Thoracic aorta (tissue), 2 donors: ENCODE measurements at regions not wholly inside any gene's neighbourhood (a gene's known extent, or its start where the extent isn't known, plus 50 kb on each side); places are given as distances from the start of the nearest gene placed in this dataset.

Source experiments
- ATAC-seq: fragments of 150-250 bp; one replicate; pipeline ENCODE4 v1.8.0; 2017; ENCODE audit warnings: low read depth; ENCODE audit not compliant: insufficient number of reproducible peaks, low FRiP score
- DNase-seq: peaks from one replicate; pipeline ENCODE4 v3.0.0-alpha.2; 2020; ENCODE audit warnings: low spot score
- H3K27ac ChIP-seq, 2 donors: fragments of 200-600 bp; sonication (generic); 1 replicate in 1 of 2; 2 replicates in 1 of 2; pipeline ENCODE4 v1.5.1; 2016; ENCODE audit warnings: mild to moderate bottlenecking in 2 of 2, moderate library complexity in 2 of 2
- H3K27me3 ChIP-seq: fragments of 200-600 bp; sonication (generic); replicated peaks from 2 replicates; pipeline ENCODE4 v1.6.0; 2016; ENCODE audit warnings: mild to moderate bottlenecking; ENCODE audit not compliant: insufficient read depth
- H3K36me3 ChIP-seq: fragments of 200-600 bp; sonication (generic); one replicate; pipeline ENCODE4 v1.5.1; 2016
- H3K4me1 ChIP-seq, 2 donors: fragments of 200-600 bp; sonication (generic); 1 replicate in 1 of 2; 2 replicates in 1 of 2; pipeline versions ENCODE4 v1.5.1 to v1.6.0; 2016; ENCODE audit warnings: low read depth in 2 of 2, mild to moderate bottlenecking in 1 of 2; ENCODE audit not compliant: control insufficient read depth in 1 of 2
- H3K4me3 ChIP-seq: fragments of 200-600 bp; sonication (generic); 2 replicates; pipeline ENCODE4 v1.5.1; 2016; ENCODE audit warnings: mild to moderate bottlenecking
- H3K9me3 ChIP-seq: fragments of 200-600 bp; sonication (generic); 2 replicates; pipeline ENCODE4 v1.5.1; 2016
- CTCF ChIP-seq: fragments of 200-600 bp; sonication (generic); IDR thresholded peaks from one replicate; pipeline ENCODE4 v1.5.1; 2019; ENCODE audit warnings: antibody characterized with exemption

- Histone ChIP-seq H3K4me3 (no peak overlapping the region), H3K36me3 (no peaks in the 10 kb centered on the region), H3K9me3 (no peaks in the 10 kb centered on the region), H3K4me1 (no peaks in the 10 kb centered on the region), H3K27me3 (no peaks in the 10 kb centered on the region), H3K27ac (no peak overlapping the region)
- no peak for ATAC-seq
- TF ChIP-seq CTCF: no peak
- DNase-seq: no peak
Observed at GRCh38 chr1:69438056-69438795, 129.5 kb upstream of the LRRC7 start.

- no peak for DNase-seq
- Histone ChIP-seq H3K36me3 (no peaks in the 10 kb centered on the region), H3K27me3 (no peaks in the 10 kb centered on the region), H3K9me3 (no peaks in the 10 kb centered on the region), H3K27ac (no peak overlapping the region), H3K4me1 (no peaks in the 10 kb centered on the region), H3K4me3 (no peak overlapping the region)
- ATAC-seq: no peak
- TF ChIP-seq CTCF: no peak
Observed at GRCh38 chr1:69441496-69441895, 126.2 kb upstream of the LRRC7 start.

GRCh38 chr1:69451196-69451595 lies 116.5 kb upstream of the LRRC7 start:
- DNase-seq (no peak), ATAC-seq (no peak)
- no peak for TF ChIP-seq CTCF
- Histone ChIP-seq H3K9me3 (no peaks in the 10 kb centered on the region), H3K36me3 (no peaks in the 10 kb centered on the region), H3K27me3 (no peaks in the 10 kb centered on the region), H3K4me1 (no peaks in the 10 kb centered on the region), H3K27ac (no peak overlapping the region), H3K4me3 (no peak overlapping the region)

- Histone ChIP-seq H3K36me3 (no peaks in the 10 kb centered on the region), H3K27ac (no peak overlapping the region), H3K4me3 (no peak overlapping the region), H3K9me3 (no peaks in the 10 kb centered on the region), H3K4me1 (no peaks in the 10 kb centered on the region), H3K27me3 (no peaks in the 10 kb centered on the region)
- DNase-seq (no peak), ATAC-seq (no peak)
- no peak for TF ChIP-seq CTCF
Observed at GRCh38 chr1:69455718-69456117, 112.0 kb upstream of the LRRC7 start.

- no peaks in the 10 kb centered on the region for H3K36me3 ChIP-seq
- TF ChIP-seq CTCF: no peak
- H3K27ac ChIP-seq: no peak overlapping the region
- ATAC-seq (no peak), DNase-seq (no peak)
- H3K4me3 ChIP-seq: no peak overlapping the region
- H3K4me1 ChIP-seq: no peaks in the 10 kb centered on the region
- no peaks in the 10 kb centered on the region for H3K9me3 ChIP-seq
- H3K27me3 ChIP-seq: no peaks in the 10 kb centered on the region
Observed at GRCh38 chr1:69459244-69459643, 108.5 kb upstream of the LRRC7 start.
